HG02885 (cell line): ENCODE measurements at regions not wholly inside any gene's neighbourhood (a gene's known extent, or its start where the extent isn't known, plus 50 kb on each side); places are given as distances from the start of the nearest gene placed in this dataset.

Source experiments
- ATAC-seq: cut with Tn5 transposase; IDR thresholded peaks from one replicate; pipeline ENCODE4 v1.9.1; 2021; ENCODE audit warnings: mild to moderate bottlenecking; ENCODE audit not compliant: unreplicated experiment, poor library complexity

GRCh38 chr7:54632696-54633095 is 90.5 kb downstream of the VSTM2A start:
- ATAC-seq: no peak

- no peak for ATAC-seq
Measured at GRCh38 chr7:54629771-54630170, 87.6 kb downstream of the VSTM2A start.

- no peak for ATAC-seq
Measured at GRCh38 chr7:54622696-54623309, 80.6 kb downstream of the VSTM2A start.
